ENCODE measurements at regions not wholly inside any gene's neighbourhood (a gene's known extent, or its start where the extent isn't known, plus 50 kb on each side); places are given as distances from the start of the nearest gene placed in this dataset.
"Not testable (repeated sequence)": the region's sequence is repeated elsewhere in the genome, so short reads cannot be mapped to it uniquely, and the experiment has no call there.

GRCh38 chr4:28241021-28241420 lies 1380.4 kb downstream of the STIM2 start:
- no peak overlapping the region for H3K4me3 ChIP-seq (ENCODE audit: low read depth, low read length)

DNA sequence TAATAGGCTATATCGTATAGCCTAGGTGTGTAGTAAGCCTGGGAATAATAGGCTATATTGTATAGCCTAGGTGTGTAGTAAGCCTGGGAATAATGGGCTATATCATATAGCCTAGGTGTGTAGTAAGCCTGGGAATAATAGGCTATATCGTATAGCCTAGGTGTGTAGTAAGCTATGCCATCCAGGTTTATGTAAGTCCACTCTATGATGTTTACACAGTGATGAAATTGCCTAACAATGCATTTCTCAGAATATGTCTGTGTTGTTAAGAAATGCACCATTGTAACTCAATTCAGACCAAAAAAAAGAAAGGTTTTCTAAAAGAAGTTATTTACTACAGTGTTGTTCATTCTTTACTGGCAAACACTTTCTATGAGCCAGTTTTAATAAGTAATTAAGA lies 1387.2 kb downstream of the STIM2 start:
- H3K4me3 ChIP-seq (ENCODE audit: low read depth, low read length), result no peak overlapping the region

GRCh38 chr4:28248269-28248668 lies 1387.6 kb downstream of the STIM2 start:
- H3K4me3 ChIP-seq (ENCODE audit: low read depth, low read length), result no peak overlapping the region

DNA sequence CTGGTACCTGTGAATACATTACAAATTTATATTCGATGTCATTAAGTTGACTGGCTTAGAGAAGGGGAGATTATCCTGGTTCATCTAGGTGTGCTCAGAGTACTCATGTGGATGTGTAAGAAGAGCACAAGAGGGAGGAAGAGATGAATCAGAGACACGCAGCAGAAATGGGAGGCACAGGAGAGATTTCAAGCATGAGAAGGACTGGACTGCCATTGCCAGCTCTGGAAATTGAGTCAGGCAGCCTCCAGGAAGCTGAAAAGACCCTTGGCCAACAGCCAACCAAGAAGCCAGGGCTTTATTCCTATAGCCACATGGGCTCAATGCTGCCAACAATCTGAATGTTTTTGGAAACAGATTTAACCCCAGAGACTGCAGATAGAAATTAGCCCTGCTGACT lies 1390.0 kb downstream of the STIM2 start:
- H3K4me3 ChIP-seq (ENCODE audit: low read depth, low read length), result no peak overlapping the region

- H3K4me3 ChIP-seq (ENCODE audit: low read depth, low read length), result no peak overlapping the region
Measured at GRCh38 chr4:28251831-28252230, 1391.2 kb downstream of the STIM2 start.

DNA sequence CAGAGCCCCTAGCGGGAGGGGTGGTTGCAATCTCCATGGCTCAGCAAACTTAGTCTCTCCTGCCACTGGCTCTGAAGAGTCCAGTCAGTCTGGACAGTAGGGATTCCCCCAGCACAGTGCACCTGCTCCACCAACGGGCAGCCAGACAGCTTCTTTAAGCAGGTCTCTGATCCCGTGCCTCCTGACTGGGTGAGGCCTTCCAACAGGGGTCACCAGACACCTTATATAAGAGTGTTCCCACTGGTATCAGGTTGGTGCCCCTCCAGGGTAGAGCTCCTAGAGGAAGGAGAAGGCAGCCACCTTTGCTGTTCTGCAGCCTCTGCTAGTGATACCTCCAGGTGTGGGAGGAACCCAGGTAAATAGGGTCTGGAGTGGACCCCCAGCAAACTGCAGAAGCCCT lies 1393.4 kb downstream of the STIM2 start:
- no peak overlapping the region for H3K4me3 ChIP-seq (ENCODE audit: low read depth, low read length)

GRCh38 chr4:28256295-28256694 lies 1395.7 kb downstream of the STIM2 start:
- H3K4me3 ChIP-seq (ENCODE audit: low read depth, low read length), result no peak overlapping the region

GRCh38 chr4:28259951-28260350 lies 1399.3 kb downstream of the STIM2 start:
- H3K4me3 ChIP-seq (ENCODE audit: low read depth, low read length), result no peak overlapping the region

DNA sequence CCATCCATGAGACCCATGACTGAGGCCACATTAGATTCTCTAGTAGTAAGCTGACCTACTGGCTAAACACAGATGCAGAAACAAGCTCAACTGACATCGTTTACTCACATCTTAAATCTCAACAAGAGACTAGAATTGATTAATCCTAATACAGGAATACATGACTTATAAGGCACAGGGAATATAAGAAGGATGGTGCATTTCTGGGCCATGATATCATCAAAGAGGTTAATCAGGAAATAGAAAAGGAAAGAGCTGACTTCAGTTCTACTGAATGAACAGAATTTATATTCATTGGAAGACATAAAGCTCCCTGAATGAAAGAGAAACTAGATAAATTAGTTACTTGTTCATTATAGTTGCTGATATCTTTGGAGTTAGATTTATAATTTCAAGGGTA lies 1406.5 kb downstream of the STIM2 start:
- H3K4me3 ChIP-seq (ENCODE audit: low read depth, low read length), result no peak overlapping the region

DNA sequence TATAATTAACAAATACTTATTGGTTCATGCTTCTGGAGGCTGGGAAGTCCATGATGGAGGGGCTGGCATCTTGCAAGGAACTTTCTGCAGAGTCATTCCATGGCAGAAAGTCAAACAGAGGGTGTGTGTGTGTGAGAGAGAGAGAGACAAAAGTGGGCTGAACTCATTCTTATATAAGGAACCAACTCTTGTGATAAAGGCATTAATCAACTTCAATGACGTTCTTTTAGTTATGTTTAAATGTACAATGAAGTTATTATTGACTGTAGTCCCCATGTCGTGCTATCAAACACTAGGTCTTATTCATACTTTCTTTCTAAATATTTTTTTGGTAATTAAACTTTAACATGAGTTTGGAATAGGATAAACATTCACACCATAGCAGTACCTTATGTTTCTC lies 1408.8 kb downstream of the STIM2 start:
- H3K4me3 ChIP-seq (ENCODE audit: low read depth, low read length), result no peak overlapping the region

GRCh38 chr4:28277931-28278330 lies 1417.3 kb downstream of the STIM2 start:
- H3K4me3 ChIP-seq (ENCODE audit: low read depth, low read length), result no peak overlapping the region

GRCh38 chr4:28278676-28279075 lies 1418.0 kb downstream of the STIM2 start:
- no peak overlapping the region for H3K4me3 ChIP-seq (ENCODE audit: low read depth, low read length)

DNA sequence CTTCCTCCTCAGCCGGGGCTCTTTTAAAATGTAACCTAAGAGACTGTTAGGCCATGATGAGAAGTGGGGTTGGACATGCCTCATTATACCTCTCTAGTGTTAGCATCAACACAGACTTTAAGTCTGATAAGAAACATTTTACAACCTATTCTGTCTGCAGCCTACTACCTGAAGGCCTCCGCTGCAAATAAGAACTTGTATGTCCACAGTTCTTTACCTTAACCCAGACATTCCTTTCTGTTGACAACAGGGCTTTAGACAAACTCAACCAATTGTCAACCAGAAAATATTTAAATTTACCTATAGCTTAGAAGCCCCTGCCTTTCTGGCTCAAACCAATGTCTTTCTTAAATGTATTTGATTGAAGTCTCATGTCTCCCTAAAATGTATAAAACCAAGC lies 1418.6 kb downstream of the STIM2 start:
- H3K4me3 ChIP-seq (ENCODE audit: low read depth, low read length), result no peak overlapping the region

DNA sequence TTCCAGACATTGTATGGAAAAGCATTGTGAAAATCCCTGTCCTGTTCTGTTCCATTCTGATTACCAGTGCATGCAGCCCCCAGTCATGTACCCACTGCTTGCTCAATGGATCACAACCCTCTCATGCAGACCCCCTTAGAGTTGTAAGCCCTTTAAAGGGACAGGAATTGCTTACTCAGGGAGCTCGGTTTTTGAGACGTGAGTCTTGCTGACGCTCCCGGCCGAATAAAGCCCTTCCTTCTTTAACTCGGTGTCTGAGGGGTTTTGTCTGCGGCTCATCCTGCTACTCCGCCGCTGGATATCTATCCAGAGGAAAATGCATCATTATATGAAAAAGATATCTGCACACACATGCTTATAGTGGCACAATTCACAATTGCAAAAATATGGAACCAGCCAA lies 1425.6 kb downstream of the STIM2 start:
- H3K4me3 ChIP-seq (ENCODE audit: low read depth, low read length), result not testable (repeated sequence)

- H3K4me3 ChIP-seq (ENCODE audit: low read depth, low read length), result no peak overlapping the region
Measured at GRCh38 chr4:28287831-28288233, 1427.2 kb downstream of the STIM2 start.

DNA sequence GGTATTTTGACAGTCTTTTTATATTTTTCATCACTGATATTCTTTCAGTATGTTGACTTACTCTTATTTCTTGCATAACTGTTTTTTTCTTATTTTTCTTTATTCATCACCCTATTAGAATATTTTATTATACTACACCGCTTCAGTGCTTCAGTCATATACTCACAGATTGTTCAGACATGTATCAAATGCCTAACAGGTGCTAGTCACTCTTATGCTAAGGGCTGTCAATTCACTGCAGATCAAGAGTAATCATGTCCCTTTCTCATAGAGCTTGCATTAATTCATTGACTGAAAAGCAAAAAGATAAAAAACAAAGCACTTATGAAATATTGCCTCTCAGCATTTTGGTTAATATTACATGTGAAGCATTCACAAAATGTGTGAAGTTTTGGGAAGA lies 1435.6 kb downstream of the STIM2 start:
- H3K4me3 ChIP-seq (ENCODE audit: low read depth, low read length), result no peak overlapping the region

DNA sequence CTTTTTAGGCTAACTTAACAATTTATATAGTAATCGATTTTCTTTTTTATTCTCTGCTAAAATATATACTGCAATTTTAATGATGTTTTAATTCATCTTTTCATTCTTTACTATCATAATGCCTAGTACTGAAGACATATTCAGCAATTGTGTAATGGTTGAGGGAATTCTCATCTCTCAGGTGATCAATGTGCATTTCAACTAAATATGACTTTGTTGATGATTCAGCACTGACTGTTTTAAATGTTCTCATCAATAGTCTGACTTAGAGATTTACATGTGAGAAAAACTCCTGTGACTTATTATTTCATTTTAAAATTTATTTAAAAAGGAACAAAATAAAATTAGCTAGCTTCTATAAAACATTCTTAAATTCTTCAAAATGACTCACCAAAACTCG lies 1450.3 kb downstream of the STIM2 start:
- H3K4me3 ChIP-seq (ENCODE audit: low read depth, low read length), result no peak overlapping the region

DNA sequence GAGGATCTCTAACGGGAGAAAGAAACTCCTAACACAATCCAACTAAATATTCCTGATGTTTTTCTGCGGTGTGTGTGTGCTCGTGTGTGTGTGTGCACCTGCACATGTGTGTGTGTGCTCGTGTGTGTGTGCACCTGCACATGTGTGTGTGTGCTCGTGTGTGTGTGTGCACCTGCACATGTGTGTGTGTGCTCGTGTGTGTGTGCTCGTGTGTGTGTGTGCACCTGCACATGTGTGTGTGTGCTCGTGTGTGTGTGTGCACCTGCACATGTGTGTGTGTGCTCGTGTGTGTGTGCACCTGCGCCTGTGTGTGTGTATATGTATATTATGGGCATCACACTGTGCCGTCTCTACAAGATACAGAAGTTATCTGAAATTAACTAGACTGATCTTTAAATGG lies 1451.9 kb downstream of the STIM2 start:
- H3K4me3 ChIP-seq (ENCODE audit: low read depth, low read length), result not testable (repeated sequence)

DNA sequence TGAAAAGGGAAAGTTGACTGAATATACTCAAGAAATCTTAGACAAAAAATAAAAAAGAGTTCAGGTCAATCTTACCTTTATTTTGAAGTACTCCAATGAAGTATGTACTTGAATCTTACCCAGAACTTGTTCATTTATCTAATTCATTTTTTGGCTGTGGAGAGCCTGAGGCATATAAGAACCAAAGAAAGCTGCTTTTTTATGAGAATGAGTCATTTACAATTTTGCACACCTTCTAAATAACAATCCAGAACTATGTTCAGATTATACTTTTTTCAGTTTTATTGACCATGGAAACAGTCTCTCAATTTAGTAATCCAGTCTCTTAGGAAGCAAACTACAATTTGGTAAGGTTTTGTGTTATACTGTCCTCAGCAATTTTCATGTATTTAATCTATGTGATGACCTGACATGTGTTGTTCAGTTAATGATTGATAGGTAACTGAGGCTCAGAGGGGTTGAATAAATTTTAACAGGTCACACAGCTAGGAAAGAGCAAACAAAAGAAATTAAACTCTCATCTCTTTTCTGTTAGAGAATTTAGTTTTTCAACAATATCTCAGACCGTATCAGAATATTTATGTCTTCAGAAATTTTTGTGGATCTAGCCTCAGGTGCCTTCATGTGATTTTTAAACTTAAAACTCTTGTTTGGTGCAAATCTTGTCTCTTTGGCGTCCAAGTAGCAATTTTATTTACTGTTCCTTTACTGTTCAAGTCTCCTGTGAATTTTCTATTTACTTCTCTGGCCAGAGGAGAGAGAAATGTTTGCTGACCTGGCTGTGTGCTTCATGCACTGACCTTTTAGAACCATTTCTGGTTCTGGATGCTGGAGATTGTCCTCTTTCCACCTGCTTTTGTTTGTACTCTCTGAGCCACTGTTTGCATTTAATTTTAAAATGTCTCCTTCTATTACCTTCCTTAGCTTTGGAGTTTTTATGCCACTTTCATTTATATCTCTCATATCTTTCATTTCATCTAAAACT lies 1453.4 kb downstream of the STIM2 start:
- H3K4me3 ChIP-seq (ENCODE audit: low read depth, low read length), result no peak overlapping the region

GRCh38 chr4:28317221-28317620 lies 1456.6 kb downstream of the STIM2 start:
- no peak overlapping the region for H3K4me3 ChIP-seq (ENCODE audit: low read depth, low read length)

DNA sequence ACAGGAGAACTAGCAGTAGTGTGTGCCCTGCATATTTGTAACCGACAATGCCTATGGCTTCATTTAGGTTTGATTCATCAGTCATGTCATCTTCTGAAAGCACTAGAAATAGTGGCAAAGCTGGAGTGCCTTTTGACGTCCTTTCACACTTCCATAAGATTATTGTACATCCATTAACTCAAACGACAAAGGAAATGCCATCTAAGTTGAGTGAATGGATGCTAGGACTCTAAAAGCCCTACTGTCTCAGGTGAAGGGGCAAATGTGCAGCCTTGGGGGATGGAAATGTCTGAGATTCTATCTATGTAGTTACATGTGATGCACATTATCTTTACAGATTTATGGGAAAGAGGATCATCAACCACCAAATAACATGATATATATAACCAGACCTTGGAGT lies 1473.6 kb downstream of the STIM2 start:
- no peak overlapping the region for H3K4me3 ChIP-seq (ENCODE audit: low read depth, low read length)

DNA sequence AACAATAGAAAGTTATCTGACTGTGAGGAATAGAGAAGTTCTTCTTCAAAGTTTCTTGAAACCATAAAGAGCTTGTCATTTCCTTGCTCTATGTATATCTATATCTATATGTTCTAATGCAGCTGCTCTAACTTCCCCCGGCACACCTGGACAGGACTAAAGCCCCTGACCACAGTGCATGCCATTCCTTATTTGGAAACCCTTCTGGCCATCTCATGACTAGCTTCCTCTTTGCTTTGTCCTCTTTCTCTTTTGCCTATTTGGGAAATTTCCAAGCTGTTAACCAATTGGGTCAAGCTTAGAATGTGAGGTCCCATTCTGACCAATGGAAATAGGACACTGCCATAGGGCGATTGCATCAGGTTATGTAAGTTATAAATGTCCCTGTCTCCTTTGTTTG lies 1481.1 kb downstream of the STIM2 start:
- H3K4me3 ChIP-seq (ENCODE audit: low read depth, low read length), result no peak overlapping the region

- no peak overlapping the region for H3K4me3 ChIP-seq (ENCODE audit: low read depth, low read length)
Measured at GRCh38 chr4:28350485-28350884, 1489.8 kb downstream of the STIM2 start.
